OCI-LY7 (cell line): ENCODE measurements at regions not wholly inside any gene's neighbourhood (a gene's known extent, or its start where the extent isn't known, plus 50 kb on each side); places are given as distances from the start of the nearest gene placed in this dataset.

Experiments
- BruUV-seq: library from RNA; stranded (reverse); fragments of 400-500 nt; replicated peaks from 2 replicates; lab custom pipeline; 2021; lab: Mats Ljungman, UMichigan
- CTCF ChIA-PET: fragments of 300-600 bp; sonication (Branson Sonifier 250); formaldehyde crosslinking; loops from one replicate; lab custom pipeline; 2022; ENCODE audit warnings: antibody characterized with exemption; ENCODE audit not compliant: unreplicated experiment; lab: Charles Lee
- POLR2A ChIA-PET: fragments of 300-600 bp; sonication (Branson Sonifier 250); formaldehyde crosslinking; loops from one replicate; lab custom pipeline; 2022; ENCODE audit warnings: antibody characterized with exemption; lab: Charles Lee
- DNase-seq: peaks from one replicate; pipeline ENCODE4 v3.0.0-alpha.2; 2015; ENCODE audit warnings: low spot score
- H2AFZ ChIP-seq: fragments of 200-600 bp; sonication (generic), shearing (Covaris generic); 2 replicates; pipeline ENCODE4 v1.6.1; 2014; ENCODE audit warnings: mild to moderate bottlenecking, antibody characterized with exemption, low read length, moderate library complexity
- H3K27ac ChIP-seq: fragments of 200-600 bp; sonication (generic); 2 replicates; pipeline ENCODE4 v1.5.1; 2014; ENCODE audit warnings: mixed run types, low read depth, mild to moderate bottlenecking, moderate library complexity, low read length, inconsistent platforms; ENCODE audit not compliant: poor library complexity, severe bottlenecking
- H3K36me3 ChIP-seq: fragments of 200-600 bp; sonication (generic); 2 replicates; pipeline ENCODE4 v1.6.1; 2014; ENCODE audit warnings: mild to moderate bottlenecking, antibody characterized with exemption, low read length, moderate library complexity, mixed read lengths; ENCODE audit not compliant: insufficient read depth
- H3K4me1 ChIP-seq: fragments of 200-600 bp; sonication (generic); 2 replicates; pipeline ENCODE4 v1.5.1; 2014; ENCODE audit warnings: mild to moderate bottlenecking, low read length; ENCODE audit not compliant: insufficient read depth, poor library complexity, severe bottlenecking
- H3K4me2 ChIP-seq: fragments of 200-600 bp; sonication (generic); 2 replicates; pipeline ENCODE4 v1.6.1; 2014; ENCODE audit warnings: mild to moderate bottlenecking, low read length
- H3K4me3 ChIP-seq: fragments of 200-600 bp; sonication (generic); 2 replicates; pipeline ENCODE4 v1.5.1; 2014; ENCODE audit warnings: mild to moderate bottlenecking, low read depth, low read length; ENCODE audit not compliant: poor library complexity, severe bottlenecking
- H3K79me2 ChIP-seq: fragments of 200-600 bp; sonication (generic); 2 replicates; pipeline ENCODE4 v1.6.1; 2016; ENCODE audit warnings: low read depth, mild to moderate bottlenecking, low read length, moderate library complexity, mixed read lengths; ENCODE audit not compliant: insufficient read depth
- H3K9me2 ChIP-seq: fragments of 200-600 bp; sonication (generic); 2 replicates; pipeline ENCODE4 v1.6.1; 2016; ENCODE audit warnings: mild to moderate bottlenecking, low read length, mixed read lengths; ENCODE audit not compliant: insufficient read depth
- H3K9me3 ChIP-seq: fragments of 200-600 bp; sonication (generic); 2 replicates; pipeline ENCODE4 v1.6.1; 2014; ENCODE audit warnings: mild to moderate bottlenecking, mixed run types, low read length, mixed read lengths
- H4K20me1 ChIP-seq: fragments of 200-600 bp; sonication (generic); 2 replicates; pipeline ENCODE4 v1.6.1; 2014; ENCODE audit warnings: mild to moderate bottlenecking, antibody characterized with exemption, low read length, moderate library complexity, mixed read lengths; ENCODE audit not compliant: insufficient read depth
- EZH2phosphoT487 ChIP-seq: fragments of 200-600 bp; sonication (generic); IDR thresholded peaks from 2 replicates; pipeline ENCODE4 v1.6.1; 2018; ENCODE audit warnings: low read depth, borderline replicate concordance, mild to moderate bottlenecking, mixed run types, antibody characterized with exemption, low read length, moderate library complexity, mixed read lengths
- intact Hi-C: fragments of 100-400 bp; cut with micrococcal nuclease; formaldehyde crosslinking; loops from one replicate; pipeline ENCODE4 v1.10.0; 2022; ENCODE audit not compliant: unreplicated experiment
- TF ChIP-seq, protein P1 (sequence below): fragments of 200-600 bp; sonication (generic); conservative IDR thresholded peaks from 2 replicates; pipeline ENCODE4 v1.5.1; 2014; ENCODE audit warnings: mild to moderate bottlenecking, antibody characterized with exemption, low read length, moderate library complexity, mixed read lengths

DNA sequence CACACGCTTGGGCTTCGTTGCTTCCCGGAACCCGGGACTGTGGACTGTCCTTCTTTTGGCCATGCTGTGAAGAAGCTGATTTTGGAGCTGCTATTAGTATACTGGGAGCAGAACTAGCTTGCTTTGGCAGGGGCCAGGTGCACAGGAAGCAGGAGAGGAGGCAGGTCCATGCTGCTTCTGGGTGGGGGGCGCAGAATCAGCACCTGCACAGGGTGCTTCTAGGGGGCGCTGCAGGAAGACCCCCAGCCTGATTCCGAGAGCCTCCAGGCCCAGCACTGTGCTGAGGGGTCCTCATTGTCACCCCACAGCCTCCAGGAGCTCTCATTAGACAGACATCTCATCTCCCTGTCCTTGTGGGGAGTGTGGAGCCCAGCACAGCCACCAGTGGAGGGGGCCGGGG lies 252.6 kb upstream of the IRX4 start:
- H3K9me3 ChIP-seq: no peaks in the 10 kb centered on the region
- BruUV-seq: no TSS peak
- H3K27ac ChIP-seq: no peak overlapping the region
- H3K4me3 ChIP-seq: no peak overlapping the region
- no peaks in the 10 kb centered on the region for H3K79me2 ChIP-seq
- H3K4me2 ChIP-seq: no peak overlapping the region
- no peak overlapping the region for H2AFZ ChIP-seq
- POLR2A ChIA-PET: no interaction called here
- no peaks in the 10 kb centered on the region for H4K20me1 ChIP-seq
- TF ChIP-seq, protein P1, sequence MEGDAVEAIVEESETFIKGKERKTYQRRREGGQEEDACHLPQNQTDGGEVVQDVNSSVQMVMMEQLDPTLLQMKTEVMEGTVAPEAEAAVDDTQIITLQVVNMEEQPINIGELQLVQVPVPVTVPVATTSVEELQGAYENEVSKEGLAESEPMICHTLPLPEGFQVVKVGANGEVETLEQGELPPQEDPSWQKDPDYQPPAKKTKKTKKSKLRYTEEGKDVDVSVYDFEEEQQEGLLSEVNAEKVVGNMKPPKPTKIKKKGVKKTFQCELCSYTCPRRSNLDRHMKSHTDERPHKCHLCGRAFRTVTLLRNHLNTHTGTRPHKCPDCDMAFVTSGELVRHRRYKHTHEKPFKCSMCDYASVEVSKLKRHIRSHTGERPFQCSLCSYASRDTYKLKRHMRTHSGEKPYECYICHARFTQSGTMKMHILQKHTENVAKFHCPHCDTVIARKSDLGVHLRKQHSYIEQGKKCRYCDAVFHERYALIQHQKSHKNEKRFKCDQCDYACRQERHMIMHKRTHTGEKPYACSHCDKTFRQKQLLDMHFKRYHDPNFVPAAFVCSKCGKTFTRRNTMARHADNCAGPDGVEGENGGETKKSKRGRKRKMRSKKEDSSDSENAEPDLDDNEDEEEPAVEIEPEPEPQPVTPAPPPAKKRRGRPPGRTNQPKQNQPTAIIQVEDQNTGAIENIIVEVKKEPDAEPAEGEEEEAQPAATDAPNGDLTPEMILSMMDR: 0 out of 2 replicates have a peak, but pooled peaks have one; percentile 16
- TF ChIP-seq EZH2phosphoT487: no peak
- no peaks in the 10 kb centered on the region for H3K4me1 ChIP-seq
- H3K9me2 ChIP-seq: no peaks in the 10 kb centered on the region
- DNase-seq: no peak
- H3K36me3 ChIP-seq: no peaks in the 10 kb centered on the region
- intact Hi-C loops: no loop called here
- CTCF ChIA-PET: no interaction called here

DNA sequence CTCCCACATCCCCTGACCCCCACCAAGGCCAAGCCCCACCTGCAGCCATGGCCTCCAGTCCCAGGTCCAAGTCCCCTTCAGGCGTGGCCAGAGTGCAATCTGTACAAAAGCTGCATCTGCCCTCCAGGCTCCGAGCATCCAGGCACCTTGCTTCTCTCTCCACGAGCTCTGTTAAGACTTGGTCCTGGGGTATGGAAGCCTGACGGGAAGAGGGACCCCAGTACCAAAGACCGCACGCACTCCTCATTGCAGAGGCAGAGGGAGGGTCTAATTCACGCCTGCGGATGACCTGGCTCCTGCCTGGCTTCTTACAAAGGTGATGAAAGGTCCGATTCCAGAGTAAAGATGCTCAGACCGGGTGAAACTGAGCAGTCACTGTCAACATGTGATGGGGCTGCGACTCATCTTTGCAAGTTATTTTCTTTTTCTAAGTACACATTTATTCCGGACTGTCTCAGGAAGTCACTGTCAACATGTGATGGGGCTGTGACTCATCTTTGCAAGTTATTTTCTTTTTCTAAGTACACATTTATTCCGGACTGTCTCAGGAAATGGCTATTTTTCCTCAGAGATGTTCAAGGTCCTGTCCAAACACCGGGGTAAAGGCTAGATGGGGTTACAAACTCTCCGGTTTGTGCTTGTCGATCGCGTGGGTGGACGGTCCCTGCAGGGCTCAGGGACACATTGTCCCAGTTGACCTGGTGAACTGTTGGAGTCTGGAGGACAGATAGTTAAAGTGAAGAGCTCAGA lies 252.0 kb upstream of the IRX4 start:
- Histone ChIP-seq H3K4me3 (no peak overlapping the region), H3K27ac (no peak overlapping the region), H3K4me2 (no peak overlapping the region), H3K9me2 (no peaks in the 10 kb centered on the region), H3K9me3 (no peaks in the 10 kb centered on the region), H3K36me3 (no peaks in the 10 kb centered on the region), H2AFZ (no peak overlapping the region), H3K79me2 (no peaks in the 10 kb centered on the region), H4K20me1 (no peaks in the 10 kb centered on the region), H3K4me1 (no peaks in the 10 kb centered on the region)
- intact Hi-C loops: no loop called here
- no peak for DNase-seq
- POLR2A ChIA-PET: no interaction called here
- no TSS peak for BruUV-seq
- TF ChIP-seq, protein P1: no peak
- TF ChIP-seq EZH2phosphoT487: no peak
- CTCF ChIA-PET: no interaction called here

DNA sequence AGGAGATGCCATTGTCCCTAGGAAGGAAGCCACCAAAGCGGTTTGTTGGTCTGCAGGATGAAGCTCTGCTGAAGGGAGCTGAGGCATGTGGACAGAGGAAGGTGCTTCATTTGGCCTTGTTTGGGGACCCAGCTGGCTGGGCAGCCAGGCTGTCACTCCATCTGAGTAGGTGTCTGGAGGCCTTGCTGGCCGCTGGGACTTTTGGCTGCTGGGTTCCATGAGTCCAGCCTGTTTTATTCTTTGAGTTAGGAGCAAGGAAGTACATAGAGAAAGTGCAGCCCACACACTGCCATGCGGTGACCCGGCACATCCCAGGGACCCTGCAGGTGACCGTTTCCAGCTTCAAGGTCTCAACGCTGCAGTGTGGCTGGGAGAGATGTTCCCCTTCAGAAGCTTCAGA lies 251.2 kb upstream of the IRX4 start:
- Histone ChIP-seq H3K4me2 (no peak overlapping the region), H4K20me1 (no peaks in the 10 kb centered on the region), H3K4me1 (no peaks in the 10 kb centered on the region), H3K36me3 (no peaks in the 10 kb centered on the region), H3K4me3 (no peak overlapping the region), H3K9me3 (no peaks in the 10 kb centered on the region), H3K79me2 (no peaks in the 10 kb centered on the region), H3K9me2 (no peaks in the 10 kb centered on the region), H3K27ac (no peak overlapping the region), H2AFZ (no peak overlapping the region)
- ChIA-PET CTCF (no interaction called here), POLR2A (no interaction called here)
- BruUV-seq: no TSS peak
- TF ChIP-seq EZH2phosphoT487: no peak
- TF ChIP-seq, protein P1: no peak
- DNase-seq: no peak
- intact Hi-C loops: no loop called here
